K562 (cell line): ENCODE measurements at regions not wholly inside any gene's neighbourhood (a gene's known extent, or its start where the extent isn't known, plus 50 kb on each side); places are given as distances from the start of the nearest gene placed in this dataset.
"Not testable (repeated sequence)": the region's sequence is repeated elsewhere in the genome, so short reads cannot be mapped to it uniquely, and the experiment has no call there.

Source experiments
- ADNP ChIP-seq: fragments of 200-800 bp; sonication (Bioruptor generic); IDR thresholded peaks from 2 replicates; pipeline ENCODE4 v1.6.1; 2016; ENCODE audit warnings: missing genetic modification characterization, missing compliant biosample characterization
- CTCF ChIP-seq, 3 experiments: IDR thresholded peaks in 2 of 3; conservative IDR thresholded peaks in 1 of 3; 2 replicates each; pipeline ENCODE4 v1.5.1; 2011 to 2012; ENCODE audit warnings: low read length in 3 of 3, mild to moderate bottlenecking in 3 of 3, control low read depth in 2 of 3, improper control_type of control experiment in 1 of 3, inconsistent platforms in 1 of 3, low read depth in 1 of 3, mixed read lengths in 1 of 3, moderate library complexity in 1 of 3; ENCODE audit not compliant: insufficient read depth in 2 of 3
- E2F4 ChIP-seq: sonication (generic); formaldehyde crosslinking; IDR thresholded peaks from 2 replicates; pipeline ENCODE4 v1.8.0; 2022; ENCODE audit warnings: mild to moderate bottlenecking, low read depth, missing genetic modification reagents
- ESRRB ChIP-seq: fragments of 250-450 bp; sonication (Bioruptor Pico); IDR thresholded peaks from 2 replicates; pipeline ENCODE4 v1.5.0; 2020; ENCODE audit warnings: mild to moderate bottlenecking, moderate library complexity, borderline replicate concordance
- EZH2 ChIP-seq: IDR thresholded peaks from 2 replicates; pipeline ENCODE4 v1.6.1; 2012; ENCODE audit warnings: low read depth, mild to moderate bottlenecking, inconsistent platforms, low read length, borderline replicate concordance
- MXI1 ChIP-seq: IDR thresholded peaks from 2 replicates; pipeline ENCODE4 v1.6.1; 2011; ENCODE audit warnings: low read depth, mild to moderate bottlenecking, improper control_type of control experiment, low read length
- PCBP1 ChIP-seq: fragments of 200-400 bp; formaldehyde crosslinking; IDR thresholded peaks from 2 replicates; pipeline ENCODE4 v1.6.1; 2018; ENCODE audit warnings: mild to moderate bottlenecking, low read depth, low read length; ENCODE audit not compliant: poor library complexity, severe bottlenecking
- SRSF1 ChIP-seq: fragments of 200-400 bp; formaldehyde crosslinking; IDR thresholded peaks from 2 replicates; pipeline ENCODE4 v1.6.1; 2017; ENCODE audit warnings: mild to moderate bottlenecking, low read depth, low read length, moderate library complexity
- ZBTB1 ChIP-seq: sonication (generic); formaldehyde crosslinking; IDR thresholded peaks from 2 replicates; pipeline ENCODE4 v1.8.1; 2023; ENCODE audit warnings: missing genetic modification reagents, low read depth, mild to moderate bottlenecking, borderline replicate concordance
- ZBTB2 ChIP-seq: fragments of 450-650 bp; IDR thresholded peaks from 2 replicates; pipeline ENCODE4 v1.6.1; 2016; ENCODE audit warnings: antibody characterized with exemption
- ZNF512 ChIP-seq: IDR thresholded peaks from 2 replicates; pipeline ENCODE4 v1.6.1; 2016; ENCODE audit warnings: missing genetic modification characterization, missing compliant biosample characterization

GRCh38 chr5:143924979-143925325 lies 113.0 kb downstream of the HMHB1 start:
- not testable (repeated sequence) for TF ChIP-seq ZNF512 (tag); PCBP1; CTCF (IDR thresholded peaks at IDR 0.05 in 2 of 3, conservative IDR thresholded peaks at IDR 0.05 in 1 of 3; ENCODE audit: insufficient read depth in 2 of 3, low read depth in 1 of 3, low read length in 3 of 3); ADNP (tag); ZBTB1 (CRISPR knock-in tag); EZH2; MXI1; ZBTB2; ESRRB (CRISPR knock-in tag); SRSF1; E2F4
